Fibroblast of villous mesenchyme (primary cell): ENCODE measurements at regions not wholly inside any gene's neighbourhood (a gene's known extent, or its start where the extent isn't known, plus 50 kb on each side); places are given as distances from the start of the nearest gene placed in this dataset.
A peak's percentile ranks its signal among the peaks of the same experiment; 100 is the strongest.
"Not testable (repeated sequence)": the region's sequence is repeated elsewhere in the genome, so short reads cannot be mapped to it uniquely, and the experiment has no call there.

Experiments
- DNase-seq: peaks from one replicate; pipeline ENCODE4 v3.0.0-alpha.2; 2010; ENCODE audit warnings: low read depth
- H3K4me3 ChIP-seq: 2 replicates; pipeline ENCODE4 v1.5.1; 2011; ENCODE audit warnings: low read depth, mild to moderate bottlenecking, low read length
- CTCF ChIP-seq: IDR thresholded peaks from 2 replicates; pipeline ENCODE4 v1.5.1; 2012; ENCODE audit warnings: low read depth, mild to moderate bottlenecking, low read length; ENCODE audit not compliant: insufficient read depth

DNA sequence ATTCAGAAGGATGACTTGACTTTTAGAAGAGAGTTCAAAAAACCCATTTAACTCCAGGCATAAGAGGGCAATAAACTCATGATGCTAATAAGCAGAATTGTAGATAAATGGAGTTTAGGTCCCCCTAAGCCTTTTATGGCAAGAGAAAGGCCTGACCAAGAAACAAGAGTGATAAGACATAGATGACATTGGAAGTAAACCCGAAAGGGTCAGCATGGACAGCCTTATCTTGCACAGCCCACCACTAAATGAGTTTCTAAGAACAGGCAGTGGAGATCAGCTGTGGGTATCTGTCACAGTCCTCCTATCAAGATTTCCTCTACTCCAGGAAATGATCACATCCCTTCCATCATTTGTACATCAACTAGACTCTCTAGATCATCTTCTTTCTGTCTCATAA, 457.9 kb upstream of the ADAMTS9 start:
- no peak for TF ChIP-seq CTCF
- no peak overlapping the region for H3K4me3 ChIP-seq
- DNase-seq = no peak

DNA sequence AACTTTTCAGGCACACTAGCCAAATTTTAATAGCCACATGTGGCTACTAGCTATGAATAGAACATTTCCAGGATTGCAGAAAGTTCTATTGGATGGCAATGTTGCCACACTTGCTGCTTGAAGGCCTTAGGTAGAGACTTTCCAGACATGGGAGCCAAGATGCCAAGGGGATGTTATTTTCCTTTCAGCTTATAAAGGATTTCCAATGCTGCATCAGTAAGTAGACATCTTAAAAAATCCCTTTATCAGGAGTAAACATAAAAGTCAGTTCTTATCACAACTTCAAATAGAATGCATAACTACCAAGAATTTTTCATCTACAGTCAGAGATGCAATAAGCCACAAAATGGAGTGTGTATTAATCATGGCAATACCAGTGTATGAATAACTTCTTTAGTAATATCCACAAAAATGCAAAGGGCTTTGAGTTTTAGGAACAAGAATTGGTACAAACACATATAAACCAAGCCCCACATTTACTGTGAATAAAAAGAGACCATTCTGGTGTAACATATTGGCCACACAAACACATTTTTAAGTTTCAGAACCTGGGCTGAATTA, 457.1 kb upstream of the ADAMTS9 start:
- TF ChIP-seq CTCF = no peak
- peak; percentile 4 for DNase-seq

DNA sequence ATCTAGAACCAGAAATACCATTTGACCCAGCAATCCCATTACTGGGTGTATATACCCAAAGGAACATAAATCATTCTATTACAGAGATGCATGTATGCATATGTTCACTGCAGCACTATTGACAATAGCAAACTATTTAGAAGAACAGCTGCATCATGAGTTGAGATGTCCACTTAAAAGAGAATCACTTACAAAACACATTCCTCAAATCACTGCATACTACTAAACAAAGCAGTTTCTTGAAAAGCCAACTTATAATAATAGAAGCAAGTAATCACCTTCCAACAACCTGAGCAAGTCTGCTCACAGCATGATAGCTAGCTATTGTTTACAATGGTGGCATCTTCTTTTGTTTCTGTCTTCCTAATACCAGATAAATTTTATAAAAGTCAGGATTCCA, 454.7 kb upstream of the ADAMTS9 start:
- no peak for TF ChIP-seq CTCF
- DNase-seq = no peak
- H3K4me3 ChIP-seq = no peak overlapping the region

More for the DNA sequence above, 457.1 kb upstream of the ADAMTS9 start:
- no peak overlapping the region for H3K4me3 ChIP-seq

GRCh38 chr3:65138556-65138955, 450.8 kb upstream of the ADAMTS9 start:
- DNase-seq = no peak
- no peak overlapping the region for H3K4me3 ChIP-seq
- no peak for TF ChIP-seq CTCF

DNA sequence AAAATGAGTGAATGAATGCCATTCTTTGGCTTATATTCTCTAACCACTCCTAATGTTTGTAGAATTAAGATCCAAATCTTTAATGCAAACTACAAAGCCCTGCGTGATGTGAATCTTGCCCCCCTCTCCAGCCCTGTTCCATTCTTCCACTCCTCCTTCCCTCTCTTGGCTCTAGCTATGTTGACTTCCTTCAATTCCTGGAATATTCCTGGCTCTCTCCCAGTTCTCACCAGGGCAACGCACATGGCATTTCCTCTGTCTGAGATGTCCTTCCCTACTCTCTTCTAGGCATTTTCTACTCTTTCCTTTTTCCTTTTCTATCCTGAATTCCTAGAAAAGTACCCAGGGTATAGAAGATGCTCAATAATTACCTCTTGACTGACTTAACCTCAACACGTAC, 446.0 kb upstream of the ADAMTS9 start:
- H3K4me3 ChIP-seq, DNase-seq: not testable (repeated sequence)

DNA sequence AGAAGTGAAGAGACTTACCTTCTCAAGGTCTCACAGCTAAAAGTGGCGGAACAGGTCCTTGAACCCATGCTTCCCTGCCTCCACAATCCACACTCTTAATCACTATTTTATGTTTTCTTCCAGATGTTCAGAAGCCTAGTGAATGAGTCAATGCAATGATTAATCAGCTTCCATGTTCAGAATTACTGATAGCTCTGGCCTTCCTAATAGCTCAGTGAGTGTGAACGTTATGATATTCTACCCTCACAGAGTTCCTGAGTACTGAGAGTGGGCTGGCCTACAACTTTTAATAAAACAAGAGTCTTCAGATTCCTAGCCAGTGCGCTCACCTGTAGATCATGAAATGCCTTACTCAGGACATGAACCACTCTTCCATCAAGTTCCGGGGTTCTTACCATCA, 443.0 kb upstream of the ADAMTS9 start:
- H3K4me3 ChIP-seq = no peak overlapping the region
- no peak for DNase-seq
- TF ChIP-seq CTCF = no peak

GRCh38 chr3:65128346-65128745, 440.5 kb upstream of the ADAMTS9 start:
- DNase-seq = peak; percentile 11
- no peak for TF ChIP-seq CTCF

More at GRCh38 chr3:65128346-65128745, 440.5 kb upstream of the ADAMTS9 start:
- no peak overlapping the region for H3K4me3 ChIP-seq
